H1 (cell line): ENCODE measurements at regions not wholly inside any gene's neighbourhood (a gene's known extent, or its start where the extent isn't known, plus 50 kb on each side); places are given as distances from the start of the nearest gene placed in this dataset.

ENCODE experiments used
- CBX8 ChIP-seq: fragments of 300-800, 300-1000 bp; sonication (generic); IDR thresholded peaks from 2 replicates; pipeline ENCODE4 v1.7.1; 2016; ENCODE audit warnings: low read depth, low read length, borderline replicate concordance
- CHD1 ChIP-seq: IDR thresholded peaks from 2 replicates; pipeline ENCODE4 v1.6.1; 2012; ENCODE audit warnings: low read depth, low read length, improper control_type of control experiment
- CHD2 ChIP-seq: IDR thresholded peaks from 2 replicates; pipeline ENCODE4 v1.6.1; 2012; ENCODE audit warnings: low read length, improper control_type of control experiment
- CHD7 ChIP-seq: fragments of 300-600 bp; sonication (generic); IDR thresholded peaks from 2 replicates; pipeline ENCODE4 v1.7.1; 2012; ENCODE audit warnings: low read length, moderate library complexity, mild to moderate bottlenecking, inconsistent platforms; ENCODE audit not compliant: insufficient replicate concordance
- CREB1 ChIP-seq: IDR thresholded peaks from 2 replicates; pipeline ENCODE4 v1.6.1; 2012; ENCODE audit warnings: inconsistent platforms
- EGR1 ChIP-seq: IDR thresholded peaks from 2 replicates; pipeline ENCODE4 v1.6.1; 2011; ENCODE audit warnings: low read depth, low read length, borderline replicate concordance
- HDAC6 ChIP-seq: IDR thresholded peaks from one replicate; pipeline ENCODE4 v1.7.1; 2012; ENCODE audit warnings: low read depth, mild to moderate bottlenecking, inconsistent platforms, low read length, moderate library complexity
- POLR2A ChIP-seq, 2 experiments: IDR thresholded peaks; 1 replicate in 1 of 2; 2 replicates in 1 of 2; pipeline ENCODE4 v1.6.1; 2011; ENCODE audit warnings: low read depth in 2 of 2, low read length in 2 of 2, mild to moderate bottlenecking in 2 of 2; ENCODE audit errors: control extremely low read depth in 1 of 2
- SAP30 ChIP-seq: fragments of 300-600 bp; sonication (generic); IDR thresholded peaks from 2 replicates; pipeline ENCODE4 v1.7.1; 2012; ENCODE audit warnings: low read length, moderate library complexity, mild to moderate bottlenecking, inconsistent platforms; ENCODE audit not compliant: insufficient read depth, insufficient replicate concordance
- SIN3A ChIP-seq, 2 experiments: IDR thresholded peaks in 1 of 2; conservative IDR thresholded peaks in 1 of 2; 2 replicates each; pipeline ENCODE4 v1.6.1; 2011 to 2012; ENCODE audit warnings: low read length in 2 of 2, improper control_type of control experiment in 1 of 2, low read depth in 1 of 2, mild to moderate bottlenecking in 1 of 2
- SIRT6 ChIP-seq: IDR thresholded peaks from one replicate; pipeline ENCODE4 v1.7.1; 2012; ENCODE audit warnings: low read length, inconsistent platforms
- SUZ12 ChIP-seq: fragments of 200-600 bp; sonication (generic); IDR thresholded peaks from 2 replicates; pipeline ENCODE4 v1.6.1; 2012; ENCODE audit warnings: mild to moderate bottlenecking, inconsistent platforms, low read length, moderate library complexity, mixed read lengths
- YY1 ChIP-seq: IDR thresholded peaks from 2 replicates; pipeline ENCODE4 v1.6.1; 2011; ENCODE audit warnings: low read depth, mild to moderate bottlenecking, low read length

GRCh38 chr12:92027243-92027642 lies 118.4 kb downstream of the BTG1 start (continued):
- no peak for TF ChIP-seq CHD7
- no peak for TF ChIP-seq SUZ12
- no peak for TF ChIP-seq SIN3A (conservative IDR thresholded peaks at IDR 0.05 in 1 of 2, IDR thresholded peaks at IDR 0.05 in 1 of 2; ENCODE audit: low read depth in 1 of 2, low read length in 2 of 2)
- TF ChIP-seq POLR2A (IDR thresholded peaks at IDR 0.05; ENCODE audit: control extremely low read depth in 1 of 2, low read depth in 2 of 2, low read length in 2 of 2), result no peak
- TF ChIP-seq SIRT6, result no peak
- TF ChIP-seq EGR1, result no peak
- no peak for TF ChIP-seq CBX8
- no peak for TF ChIP-seq YY1
- no peak for TF ChIP-seq SAP30
- no peak for TF ChIP-seq CREB1
- TF ChIP-seq CHD2, result no peak
- TF ChIP-seq CHD1, result no peak
- no peak for TF ChIP-seq HDAC6
